GM06990 (cell line): ENCODE measurements at regions not wholly inside any gene's neighbourhood (a gene's known extent, or its start where the extent isn't known, plus 50 kb on each side); places are given as distances from the start of the nearest gene placed in this dataset.

Source experiments
- DNase-seq: peaks from one replicate; pipeline ENCODE4 v3.0.0-alpha.2; 2011; ENCODE audit not compliant: insufficient read length; ENCODE audit errors: extremely low read depth
- H3K27me3 ChIP-seq: replicated peaks from 2 replicates; pipeline ENCODE4 v1.6.0; 2011; ENCODE audit warnings: low read length; ENCODE audit not compliant: control insufficient read depth, insufficient read depth
- H3K36me3 ChIP-seq: 2 replicates; pipeline ENCODE4 v1.5.1; 2011; ENCODE audit warnings: low read length; ENCODE audit not compliant: control insufficient read depth, insufficient read depth
- H3K4me3 ChIP-seq: replicated peaks from 2 replicates; pipeline ENCODE4 v1.5.1; 2011; ENCODE audit warnings: low read depth, mild to moderate bottlenecking, control low read depth, low read length
- CTCF ChIP-seq: IDR thresholded peaks from 2 replicates; pipeline ENCODE4 v1.5.1; 2011; ENCODE audit warnings: low read length, control low read depth, mild to moderate bottlenecking, inconsistent platforms; ENCODE audit not compliant: insufficient read depth, poor library complexity, severe bottlenecking

GRCh38 chr7:152922318-152923081 lies 162.9 kb downstream of the ACTR3B start:
- no peaks in the 10 kb centered on the region for H3K27me3 ChIP-seq
- H3K36me3 ChIP-seq, result no peaks in the 10 kb centered on the region
- TF ChIP-seq CTCF, result no peak
- no peak overlapping the region for H3K4me3 ChIP-seq
- DNase-seq, result no peak

DNA sequence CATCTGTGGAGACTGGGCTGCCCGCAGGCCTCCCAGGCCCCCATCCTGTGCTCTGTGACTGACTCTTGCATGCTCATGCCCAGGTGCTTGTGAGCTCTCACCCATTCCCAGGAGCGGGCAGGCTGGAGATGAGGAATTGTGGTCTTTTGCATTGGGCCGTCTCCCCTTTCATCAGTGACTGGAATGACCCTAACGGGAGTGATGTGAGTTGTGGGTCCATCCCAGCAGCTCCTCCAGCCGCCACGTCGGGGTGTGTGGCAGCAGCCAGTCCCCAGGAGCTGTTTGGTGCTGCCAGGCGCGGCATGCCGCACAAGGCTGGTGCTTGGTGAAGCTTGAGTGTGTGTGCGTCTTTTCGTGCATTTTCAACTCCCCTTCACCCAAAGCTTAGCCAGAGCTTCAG lies 164.2 kb downstream of the ACTR3B start:
- Histone ChIP-seq H3K36me3 (no peaks in the 10 kb centered on the region), H3K27me3 (no peaks in the 10 kb centered on the region), H3K4me3 (no peak overlapping the region)
- no peak for TF ChIP-seq CTCF
- no peak for DNase-seq

- no peaks in the 10 kb centered on the region for H3K27me3 ChIP-seq
- no peak for DNase-seq
- no peak for TF ChIP-seq CTCF
- H3K4me3 ChIP-seq, result no peak overlapping the region
- no peaks in the 10 kb centered on the region for H3K36me3 ChIP-seq
Measured at GRCh38 chr7:152924238-152924637, 164.7 kb downstream of the ACTR3B start.

DNA sequence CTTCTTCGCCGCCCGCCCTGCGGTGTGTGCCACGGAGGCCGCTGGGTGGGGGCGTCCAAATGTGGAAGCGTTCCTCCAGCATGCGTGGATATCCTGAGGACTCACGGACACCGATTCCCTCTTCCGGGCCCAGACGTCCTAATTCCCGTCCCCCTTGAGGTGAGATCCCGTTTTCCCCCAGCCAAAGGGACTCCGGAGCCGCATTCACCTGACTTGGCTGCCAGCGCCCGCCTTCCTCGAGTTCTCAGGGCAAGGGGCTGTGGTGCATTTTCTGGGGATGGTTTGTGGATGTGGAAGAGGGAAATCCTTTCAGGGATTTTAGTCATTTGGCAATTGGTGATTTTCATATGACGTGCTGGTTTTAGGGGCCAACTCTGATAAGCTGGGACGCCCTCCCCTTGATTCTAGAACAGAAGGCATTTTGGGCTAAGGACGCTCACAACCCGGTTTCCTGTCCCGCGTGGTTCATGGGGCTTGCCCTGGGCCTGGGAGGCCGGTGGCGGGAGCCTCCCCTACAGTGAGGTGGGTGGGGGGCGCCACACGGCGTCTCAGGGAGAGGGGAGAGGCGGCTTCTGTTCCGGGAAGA lies 165.4 kb downstream of the ACTR3B start:
- H3K27me3 ChIP-seq, result no peaks in the 10 kb centered on the region
- TF ChIP-seq CTCF, result no peak
- no peak overlapping the region for H3K4me3 ChIP-seq
- DNase-seq, result no peak
- no peaks in the 10 kb centered on the region for H3K36me3 ChIP-seq

DNA sequence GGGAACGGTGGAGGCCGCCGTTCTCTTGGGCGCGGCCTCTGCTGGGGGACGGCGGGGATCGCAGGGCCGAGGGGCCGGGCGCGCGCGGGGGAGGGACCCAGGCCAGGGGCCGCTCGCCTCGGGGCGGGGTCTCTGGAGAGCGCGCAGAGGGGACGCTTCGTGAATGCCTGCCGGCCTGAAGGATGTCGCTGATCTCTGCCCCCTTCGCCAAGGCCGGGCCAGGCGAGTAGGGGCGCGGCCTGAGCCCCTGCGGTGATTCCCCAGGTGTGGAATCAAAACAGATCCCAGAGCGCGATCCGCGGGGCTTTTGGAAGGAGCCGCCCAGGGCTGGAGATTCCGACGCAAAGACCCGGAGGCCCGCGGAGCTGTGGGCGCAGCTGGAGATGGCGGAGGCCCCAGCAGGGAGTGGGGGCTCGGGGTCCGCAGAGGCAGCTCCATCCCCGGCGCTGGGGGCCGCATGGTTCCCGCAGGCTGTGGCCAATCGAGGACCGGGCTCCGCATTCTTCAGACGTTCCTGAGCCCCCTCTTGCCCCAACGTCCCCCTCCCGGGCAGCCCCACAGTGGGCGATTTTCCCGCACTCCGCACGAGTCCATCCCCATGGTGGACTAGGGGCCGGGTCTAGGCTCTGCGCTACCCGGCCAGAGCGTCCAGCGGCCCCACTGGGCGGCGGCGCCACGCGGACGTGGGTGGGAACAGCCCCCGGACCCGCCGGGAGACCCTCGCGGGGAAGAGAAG lies 166.0 kb downstream of the ACTR3B start:
- no peak for DNase-seq
- Histone ChIP-seq H3K4me3 (no peak overlapping the region), H3K36me3 (no peaks in the 10 kb centered on the region), H3K27me3 (no peaks in the 10 kb centered on the region)
- no peak for TF ChIP-seq CTCF
